8988T (cell line): ENCODE measurements at regions not wholly inside any gene's neighbourhood (a gene's known extent, or its start where the extent isn't known, plus 50 kb on each side); places are given as distances from the start of the nearest gene placed in this dataset.

Experiments
- DNase-seq: peaks from one replicate; pipeline ENCODE4 v3.0.0; 2011

DNA sequence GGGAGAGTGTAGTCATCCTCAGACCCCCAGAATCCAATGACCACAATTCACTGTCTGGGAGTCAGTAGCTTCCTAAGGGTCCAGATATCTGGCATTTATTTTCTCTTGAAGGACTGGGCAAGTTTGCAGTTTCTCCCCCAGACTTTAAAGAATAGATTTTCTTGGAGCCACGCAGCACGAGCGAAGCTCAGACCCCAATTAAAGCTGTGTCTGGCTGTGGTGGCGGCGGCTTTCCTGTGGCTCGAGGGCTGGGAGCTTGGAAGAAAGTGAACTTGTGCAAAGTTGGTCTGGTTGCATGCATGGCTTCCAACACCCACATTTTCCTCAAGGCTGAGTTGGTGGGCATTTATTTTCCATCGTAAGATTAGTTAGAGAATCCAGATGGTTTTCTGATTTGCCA lies 105.0 kb downstream of the ACKR3 start:
- DNase-seq: no peak

DNA sequence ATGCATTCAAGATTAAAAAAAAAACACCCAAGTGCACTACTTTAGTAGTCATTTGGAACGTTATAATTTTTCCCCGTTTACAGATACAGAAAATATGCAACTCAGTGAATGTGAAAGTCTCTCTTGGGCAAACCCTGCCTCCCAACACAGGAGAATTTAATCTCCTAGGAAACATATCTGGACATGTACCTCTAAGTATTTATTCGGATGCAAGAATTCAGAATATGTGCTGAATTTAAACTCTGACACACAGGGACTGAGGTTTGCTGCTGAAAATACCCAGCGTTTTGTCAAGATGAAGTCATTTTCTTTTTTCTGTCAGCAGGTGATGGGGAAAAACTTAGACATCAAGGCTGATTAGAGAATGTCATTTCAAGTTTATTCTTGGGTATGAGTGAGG lies 105.4 kb downstream of the ACKR3 start:
- no peak for DNase-seq

DNA sequence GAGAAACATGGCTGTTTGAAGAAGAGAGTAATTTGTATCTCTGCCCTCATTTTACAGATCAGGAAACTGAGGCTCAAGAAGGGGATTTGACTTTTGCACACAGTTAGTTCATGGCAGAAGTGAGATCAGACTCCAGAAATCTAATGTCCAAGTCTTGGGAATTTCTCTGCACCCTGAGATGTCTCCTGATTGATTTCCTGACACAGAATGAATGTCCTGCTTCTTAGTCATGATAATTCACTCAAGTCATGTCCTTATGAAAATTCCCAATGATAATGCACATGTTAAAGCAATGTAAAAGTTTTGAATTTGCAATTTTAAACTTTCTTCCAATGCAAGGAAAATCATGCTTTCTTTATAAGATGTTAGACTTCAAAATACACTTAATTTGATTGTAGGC lies 105.9 kb downstream of the ACKR3 start:
- no peak for DNase-seq

DNA sequence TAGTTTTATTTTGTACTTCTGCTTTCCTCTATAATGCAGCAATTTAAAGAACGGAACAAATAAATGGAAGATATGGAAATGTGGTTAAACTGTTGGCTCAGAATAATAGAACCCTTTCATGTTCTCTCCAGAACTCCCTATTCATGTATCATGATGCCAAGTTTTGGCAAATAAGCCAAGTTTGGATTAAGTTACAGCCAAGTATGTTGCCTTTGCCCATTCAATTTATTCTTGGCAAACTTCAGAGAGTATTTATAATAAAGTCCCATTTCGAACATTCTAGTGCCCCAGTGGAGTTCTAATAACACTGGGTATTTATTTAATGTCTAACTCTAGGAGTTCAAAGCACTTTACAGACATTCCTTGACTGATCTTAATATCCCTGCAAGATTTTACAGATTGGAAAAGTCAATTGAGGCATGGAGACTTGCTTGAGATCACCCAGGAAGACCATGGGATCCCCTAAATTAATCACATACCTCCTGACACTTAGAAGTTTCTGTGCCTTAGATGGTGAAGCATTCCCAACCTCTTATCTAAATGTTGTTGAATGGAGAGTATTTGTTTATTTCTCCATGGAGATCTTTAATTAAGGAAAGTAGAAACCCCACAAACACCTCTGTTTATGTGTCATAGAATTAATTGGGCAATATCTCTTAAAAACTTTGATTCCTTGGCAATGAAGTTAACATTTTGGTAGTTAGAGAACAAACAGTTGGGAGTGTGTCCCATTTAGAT lies 106.7 kb downstream of the ACKR3 start:
- no peak for DNase-seq

DNA sequence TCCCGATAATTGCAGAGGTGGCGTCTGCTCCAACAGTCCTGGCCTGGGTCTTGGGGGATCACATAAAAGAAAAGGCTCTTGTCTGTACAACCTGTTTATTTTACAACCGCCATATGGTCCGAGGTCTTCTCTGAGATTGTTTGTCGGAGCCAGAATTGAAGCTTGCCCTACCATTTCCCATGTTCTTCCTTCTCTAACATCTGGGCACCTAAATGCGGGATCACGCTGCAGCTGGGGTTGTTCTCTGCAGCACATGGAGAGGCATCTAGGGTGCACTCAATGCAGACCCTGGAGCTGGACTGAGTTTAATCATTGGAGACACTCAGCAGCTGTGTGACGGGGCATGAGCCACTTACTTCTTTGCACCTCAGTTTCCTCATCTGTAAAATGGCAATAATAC lies 107.7 kb downstream of the ACKR3 start:
- DNase-seq: no peak

DNA sequence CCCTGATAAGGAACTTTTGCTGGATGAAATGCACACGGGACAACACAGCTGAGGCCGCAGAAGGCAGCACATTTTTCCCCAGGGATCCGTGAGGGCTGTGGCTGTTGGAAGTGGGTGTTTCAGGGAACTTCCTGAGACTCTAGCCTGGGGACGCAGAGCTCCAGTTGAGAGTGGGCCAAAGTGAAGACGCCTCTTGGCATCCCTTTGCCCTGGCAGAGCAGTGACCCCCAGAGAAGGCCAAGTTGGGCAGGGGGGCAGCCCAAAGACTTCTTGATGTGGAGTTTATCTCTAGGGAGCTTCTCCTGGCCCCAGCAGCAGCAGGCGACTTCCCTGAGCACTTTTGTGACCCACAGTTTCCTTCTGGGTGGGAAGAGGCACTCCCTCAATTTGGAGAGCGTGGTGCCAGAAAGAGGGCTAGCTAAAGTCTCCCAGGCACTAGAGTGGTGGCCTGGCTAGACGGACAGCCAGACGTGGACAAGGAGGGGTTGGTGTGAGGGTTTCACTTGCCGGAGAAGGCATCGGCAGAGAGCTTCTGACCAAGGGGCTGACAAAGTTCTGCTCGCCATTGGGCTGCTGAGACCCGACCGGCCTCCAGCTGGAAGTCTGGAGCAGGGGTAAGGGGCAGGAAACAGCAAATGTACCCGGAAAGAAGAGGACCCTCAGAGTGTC lies 108.8 kb downstream of the ACKR3 start:
- no peak for DNase-seq

DNA sequence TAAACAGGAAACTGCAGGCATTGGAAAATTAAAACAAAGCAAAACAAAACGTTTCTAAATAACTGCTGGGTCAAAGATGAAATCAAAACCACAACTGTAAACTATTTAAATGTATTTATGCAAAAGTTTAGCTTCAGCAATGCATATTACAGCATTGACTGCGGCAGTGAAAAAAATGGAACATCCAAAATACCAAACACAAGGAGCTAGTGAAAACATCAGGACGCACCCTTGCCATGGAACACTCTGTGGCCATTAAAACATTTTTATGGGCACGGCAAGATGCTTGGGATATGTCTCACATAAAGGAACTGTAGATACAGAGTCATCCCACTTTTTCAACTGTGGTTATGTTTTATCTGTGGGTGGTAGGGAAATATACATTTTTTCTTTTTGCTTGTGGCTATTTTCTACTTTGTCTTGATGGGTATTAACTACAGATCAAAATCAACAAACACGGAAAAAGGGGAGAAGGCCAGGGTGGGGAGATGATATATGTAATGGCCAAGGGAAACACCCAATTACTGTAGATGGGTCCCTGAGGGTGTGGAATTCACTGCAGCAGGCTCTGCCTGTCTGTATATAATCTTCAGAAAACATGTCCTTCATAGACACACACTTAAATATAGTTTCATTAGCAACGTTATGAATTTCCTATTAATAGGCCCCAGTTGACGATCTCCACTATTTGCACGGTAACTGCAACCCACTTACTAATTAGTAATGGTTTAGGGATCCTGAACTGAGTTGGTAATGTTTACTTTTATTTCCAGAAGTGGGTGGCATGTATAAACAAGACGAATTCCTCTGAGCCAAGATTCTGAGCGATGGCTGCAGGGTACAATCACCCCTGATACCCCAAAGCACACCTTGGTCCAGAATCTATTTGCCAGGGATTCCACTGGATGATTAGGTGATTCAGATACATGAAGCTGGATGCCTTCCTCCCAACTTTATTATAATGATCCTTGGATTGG lies 110.5 kb downstream of the ACKR3 start:
- no peak for DNase-seq

DNA sequence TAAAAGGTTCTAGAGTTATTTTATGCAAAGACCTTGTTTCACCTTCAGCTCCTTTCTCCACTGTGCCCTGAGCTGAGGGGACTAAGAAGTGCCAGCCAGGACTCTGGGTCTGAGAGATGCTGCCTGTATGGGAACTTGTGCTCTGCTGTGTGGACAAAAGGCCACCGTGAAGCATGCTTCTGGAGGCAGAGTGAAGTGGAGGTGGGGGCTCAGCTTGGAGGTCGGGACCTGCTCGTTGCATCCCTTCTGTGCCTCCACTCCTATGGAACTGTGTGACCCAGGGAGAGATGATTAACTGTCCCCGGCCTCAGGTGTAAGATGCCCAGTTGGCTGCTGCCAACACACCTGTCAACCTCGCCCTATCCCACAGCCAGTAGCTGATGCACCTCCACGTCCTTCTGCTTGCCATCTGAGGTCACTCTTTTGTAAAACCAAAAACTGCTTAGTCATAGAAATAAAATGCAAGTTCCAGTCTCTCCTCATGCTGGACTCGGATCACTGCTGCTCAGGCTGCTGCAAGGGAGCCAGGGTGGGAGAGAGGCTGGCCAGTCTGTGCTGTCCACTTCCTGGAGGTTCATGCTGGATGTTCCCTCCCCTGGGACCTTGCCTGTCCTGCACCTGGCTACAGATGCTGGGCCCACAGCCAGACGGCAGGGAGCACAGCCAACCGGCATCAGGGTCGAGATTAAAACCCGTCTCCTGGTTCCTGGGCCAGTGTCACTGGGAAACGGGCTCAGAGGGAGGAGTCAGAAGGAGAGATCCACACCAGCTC lies 113.2 kb downstream of the ACKR3 start:
- DNase-seq: no peak

DNA sequence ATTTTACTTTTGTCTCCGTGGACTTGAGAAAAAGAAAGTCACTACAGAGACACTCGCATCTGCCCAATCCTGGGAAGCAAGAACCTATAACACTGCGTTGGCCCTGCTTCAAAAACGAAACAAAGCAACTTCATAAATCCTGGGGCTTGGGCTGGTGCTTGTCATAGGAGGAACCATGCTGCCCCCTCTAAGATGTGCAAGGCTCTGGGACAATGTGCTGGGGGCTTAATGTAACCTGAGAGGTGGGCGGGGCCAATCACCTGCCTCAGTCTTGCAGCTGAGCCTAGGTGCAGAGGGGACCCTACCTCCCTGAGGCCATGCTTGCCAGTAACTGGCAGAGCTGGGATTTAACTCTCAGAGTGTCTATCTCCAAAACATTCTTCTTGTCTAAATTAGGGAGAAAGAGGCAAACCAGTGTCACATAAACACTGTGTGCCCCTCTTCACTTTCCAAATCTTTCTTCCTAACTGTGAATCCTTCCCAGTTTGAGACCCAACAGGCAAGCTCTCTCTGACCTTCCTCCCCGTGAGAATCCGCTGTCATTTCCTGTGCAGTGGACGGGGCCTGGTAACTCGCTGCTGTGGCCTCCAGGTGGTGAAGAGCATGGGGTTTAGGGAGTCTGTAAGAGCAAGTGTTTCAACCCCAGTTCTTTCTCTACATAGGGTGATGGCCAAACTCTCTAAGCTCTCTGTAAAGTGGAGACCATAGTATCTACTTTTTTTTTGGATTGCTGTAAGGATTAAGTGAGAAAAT lies 115.1 kb downstream of the ACKR3 start:
- DNase-seq: no peak

DNA sequence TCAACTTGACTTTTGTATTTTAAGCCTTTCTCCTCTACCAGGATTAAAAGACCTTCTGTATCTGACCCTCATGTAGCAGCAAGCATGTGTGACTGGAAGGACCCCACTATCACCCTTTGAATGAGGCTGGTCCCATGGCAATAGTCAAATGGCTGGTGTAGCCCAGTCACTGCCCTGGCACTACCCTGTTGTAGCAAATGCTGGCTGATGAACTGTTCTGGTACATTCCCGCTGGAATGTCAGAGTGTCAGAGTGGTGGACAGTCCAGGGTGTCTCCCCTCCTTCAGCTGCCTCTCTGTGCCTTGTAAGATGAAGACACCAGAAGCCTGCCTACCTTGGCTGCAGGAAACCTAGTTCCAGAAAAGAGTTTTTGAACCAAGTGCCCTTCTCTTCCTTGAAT lies 115.7 kb downstream of the ACKR3 start:
- DNase-seq: no peak

DNA sequence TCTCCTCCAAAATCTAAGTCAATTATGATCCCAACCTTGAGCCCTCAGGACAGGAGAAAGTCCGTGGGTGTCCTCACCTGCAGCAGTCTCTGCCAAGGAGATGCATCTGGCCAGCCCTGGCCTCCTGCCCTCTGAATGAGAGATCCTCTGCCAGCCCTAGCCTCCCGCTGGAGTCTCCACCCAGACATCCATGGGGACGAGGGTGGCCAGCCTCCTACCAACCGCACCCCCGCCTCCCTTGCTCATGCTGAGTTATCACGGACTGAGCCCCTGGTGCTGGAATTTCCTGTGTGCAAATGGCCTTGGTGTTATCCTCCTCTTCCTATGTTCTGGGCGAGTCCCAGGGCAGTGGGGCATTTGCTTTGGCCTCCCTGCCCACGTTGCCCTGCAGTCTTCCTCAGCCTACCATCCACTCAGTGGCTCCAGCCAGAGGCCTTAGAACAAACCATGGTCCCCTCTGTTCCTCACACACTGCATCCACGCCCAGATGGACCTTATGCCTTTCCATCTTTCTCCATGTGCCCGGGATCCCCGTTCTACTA lies 116.4 kb downstream of the ACKR3 start:
- DNase-seq: no peak

DNA sequence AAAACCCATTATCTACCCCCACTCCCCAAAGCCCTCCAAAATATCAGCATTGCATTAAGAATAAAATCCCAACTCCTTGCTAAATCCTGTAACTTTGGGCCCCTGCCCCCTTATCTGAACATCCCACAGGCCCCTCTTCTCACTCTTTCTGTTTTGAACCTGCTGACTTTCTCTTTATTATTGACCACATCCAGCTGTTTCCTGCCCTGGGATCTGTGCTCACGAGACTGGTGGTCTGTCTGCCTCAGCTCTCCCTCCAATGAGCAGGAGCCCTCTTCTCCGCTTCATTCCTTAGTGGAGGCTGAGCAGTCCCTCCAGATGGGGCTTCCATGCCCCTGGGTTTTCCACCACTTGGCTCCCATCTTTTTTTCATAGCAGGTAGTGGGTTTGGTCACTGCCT lies 116.9 kb downstream of the ACKR3 start:
- no peak for DNase-seq

DNA sequence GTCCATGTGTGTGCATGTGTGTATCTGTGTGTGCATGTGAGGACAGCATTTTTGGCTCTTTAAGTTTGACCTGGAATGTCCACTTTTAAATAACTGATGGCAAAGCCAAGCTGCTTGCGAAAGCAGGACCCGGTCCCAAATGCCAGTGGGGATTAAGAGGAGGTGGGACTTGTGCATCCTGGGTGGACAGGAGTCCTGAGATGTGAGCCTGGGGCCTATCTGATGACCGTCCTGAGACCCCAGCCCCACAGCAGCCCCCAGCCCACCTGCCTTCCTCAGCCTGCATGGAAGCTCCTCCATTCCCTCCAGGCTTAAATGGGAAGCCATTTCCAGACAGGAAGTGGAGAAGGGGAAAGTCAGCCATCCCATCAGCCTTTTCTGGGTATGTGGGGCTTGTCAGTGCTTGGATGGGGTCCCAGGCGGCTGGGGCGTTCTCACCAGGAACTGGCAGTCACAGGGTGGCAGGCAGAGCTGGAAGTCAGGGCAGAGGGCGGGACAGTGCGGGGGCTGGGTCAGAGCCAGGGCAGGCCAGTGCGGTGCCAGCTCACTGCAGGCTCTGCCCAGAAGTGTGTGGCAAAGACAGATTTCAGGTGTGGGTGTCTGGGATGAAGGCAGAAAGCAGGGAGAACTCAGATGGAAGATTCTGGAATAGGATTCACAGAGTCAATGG lies 117.8 kb downstream of the ACKR3 start:
- no peak for DNase-seq

DNA sequence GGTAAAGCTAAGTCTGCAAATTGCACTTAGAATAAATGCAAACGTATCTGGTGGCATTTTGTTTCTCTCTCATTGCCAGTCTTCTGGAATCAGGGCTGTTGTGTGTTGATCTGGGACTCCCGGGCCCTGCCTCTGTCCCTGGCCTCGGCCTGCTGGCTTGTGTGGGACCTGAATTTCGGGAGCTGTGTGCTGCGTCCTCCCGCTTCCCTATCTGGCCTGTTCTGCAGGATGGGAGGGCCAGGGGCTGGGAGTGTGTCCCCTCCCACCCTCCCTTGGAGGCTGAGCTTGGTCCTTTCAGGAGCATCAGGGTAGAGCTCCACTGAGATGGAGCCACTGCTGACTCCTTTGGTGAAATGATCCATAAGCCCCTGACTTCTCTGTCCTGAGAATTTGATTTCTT lies 118.5 kb downstream of the ACKR3 start:
- DNase-seq: no peak

DNA sequence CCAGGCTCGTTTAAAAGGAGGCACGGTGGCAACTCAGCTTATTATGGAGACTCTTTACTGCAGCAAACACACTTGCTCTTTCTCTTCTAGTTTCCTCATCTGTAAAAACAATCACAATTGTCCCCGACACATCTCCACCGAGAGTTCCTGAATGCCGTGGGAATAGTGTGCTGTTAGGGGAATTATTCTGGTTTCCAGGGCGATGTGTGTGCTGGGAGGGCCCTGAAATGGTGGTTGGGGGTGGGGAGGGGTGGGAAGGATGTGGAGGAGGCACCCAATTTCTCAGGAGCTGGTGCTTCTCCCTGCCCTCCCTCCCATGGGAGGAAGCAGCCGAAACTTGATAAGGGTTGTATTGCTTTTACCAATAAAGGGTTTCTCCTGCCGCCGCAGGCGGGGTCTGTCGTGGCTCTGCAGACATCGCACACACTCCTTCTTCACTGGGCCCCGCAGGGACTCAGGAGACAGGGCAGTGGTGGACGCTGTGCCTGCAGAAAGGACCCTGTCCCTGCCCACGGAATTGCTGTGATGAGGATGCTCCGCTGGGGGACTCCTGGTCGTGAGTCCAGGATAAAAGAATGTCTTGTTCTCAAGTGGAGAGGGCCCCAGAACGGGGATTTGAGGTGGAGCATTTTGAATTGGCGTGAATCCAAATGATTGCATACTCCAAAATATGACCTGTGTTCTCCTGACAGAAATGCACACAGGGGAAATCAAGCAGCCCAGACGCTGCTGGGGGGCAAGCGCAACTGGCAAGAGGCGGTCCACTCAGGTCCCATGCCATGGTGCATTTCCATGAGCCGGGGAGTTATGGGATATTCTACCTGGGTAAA lies 119.2 kb downstream of the ACKR3 start:
- no peak for DNase-seq

DNA sequence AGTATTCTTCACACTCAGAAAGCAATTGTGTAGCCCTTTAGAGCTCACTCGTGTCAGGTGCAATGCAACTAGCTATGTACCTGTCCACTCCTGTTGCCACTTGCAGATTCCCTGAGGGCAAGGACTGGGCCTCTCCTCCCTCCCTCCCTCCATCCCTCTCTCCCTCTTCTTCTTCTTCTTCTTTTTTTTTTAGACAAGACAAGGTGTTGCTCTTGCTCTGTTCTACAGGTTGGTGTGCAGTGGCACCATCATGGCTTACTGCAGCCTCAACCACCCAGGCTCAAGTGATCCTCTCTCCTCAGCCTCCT lies 119.7 kb downstream of the ACKR3 start:
- DNase-seq: no peak

DNA sequence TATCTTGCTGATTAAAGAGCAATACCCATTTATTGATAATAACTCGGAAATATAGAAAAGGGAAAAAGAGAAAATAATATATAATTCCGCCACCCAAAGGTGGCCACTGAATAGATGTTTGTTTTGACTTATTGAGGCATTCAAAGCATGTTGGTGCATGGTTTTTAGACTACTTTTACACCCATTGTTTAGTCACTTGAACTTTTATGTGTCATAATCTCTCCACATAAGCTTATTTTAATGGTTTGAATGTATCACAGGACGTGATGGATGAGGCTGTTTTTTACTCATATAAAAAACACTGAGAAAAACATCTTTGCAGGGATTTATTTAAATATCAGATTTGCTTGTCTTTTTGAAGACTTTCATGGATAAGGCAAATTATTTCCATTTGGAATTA lies 120.4 kb downstream of the ACKR3 start:
- no peak for DNase-seq

DNA sequence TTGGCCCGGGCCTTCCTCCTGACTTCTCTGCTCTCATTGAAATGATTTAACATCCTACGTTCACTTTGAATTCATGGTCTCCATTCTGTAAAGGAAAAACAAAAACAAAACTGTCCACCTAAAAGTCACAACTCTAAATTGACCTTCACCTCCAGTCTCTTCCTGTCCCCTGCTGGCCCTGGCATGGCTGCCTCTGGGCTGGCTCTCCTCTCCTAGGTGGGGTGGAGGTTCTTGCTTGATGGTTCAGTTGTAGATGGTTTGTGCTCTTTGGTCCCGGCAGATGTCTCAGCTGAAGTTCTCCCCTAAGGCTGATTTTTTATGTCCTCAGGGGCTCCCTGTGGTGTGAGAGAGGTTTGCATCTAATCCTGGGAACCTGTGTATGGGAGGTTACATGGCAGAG lies 121.1 kb downstream of the ACKR3 start:
- DNase-seq: no peak

DNA sequence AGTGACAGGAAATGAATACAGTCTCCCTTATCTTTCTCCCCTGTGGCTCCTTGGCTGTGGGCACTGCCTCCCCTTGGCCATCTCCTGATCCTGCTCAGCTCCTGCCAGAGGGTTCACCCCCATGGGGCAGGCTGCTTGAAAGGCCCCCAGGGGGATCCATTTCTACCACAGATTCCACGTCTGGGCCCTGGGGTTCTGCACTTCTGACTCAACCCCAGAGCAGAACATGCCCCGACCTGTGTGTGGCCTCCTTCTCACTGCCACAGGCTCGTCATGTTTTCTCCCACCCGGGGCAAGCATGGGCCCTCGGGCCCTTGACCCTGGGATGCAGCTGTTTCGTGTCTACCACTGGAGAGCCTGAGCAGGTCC lies 122.2 kb downstream of the ACKR3 start:
- no peak for DNase-seq

DNA sequence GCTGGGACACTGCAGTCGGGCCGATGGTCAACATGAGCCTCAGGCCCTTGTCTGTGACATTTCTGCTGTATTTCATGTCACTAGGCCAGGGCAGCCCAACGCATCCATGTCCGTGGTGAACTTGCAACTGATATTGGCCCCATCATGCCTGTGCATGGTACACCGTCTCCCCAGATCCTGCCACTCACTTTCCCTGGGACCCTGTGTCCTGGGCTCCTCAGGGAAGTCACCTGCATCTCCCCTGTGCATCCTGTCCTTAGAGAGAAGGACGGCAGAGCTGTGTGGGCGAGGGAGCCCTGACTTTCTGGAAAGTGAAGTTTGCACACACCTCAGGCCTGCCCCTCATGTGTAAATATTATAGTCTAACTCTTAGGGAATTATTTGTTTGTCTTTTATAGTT lies 123.3 kb downstream of the ACKR3 start:
- DNase-seq: no peak

DNA sequence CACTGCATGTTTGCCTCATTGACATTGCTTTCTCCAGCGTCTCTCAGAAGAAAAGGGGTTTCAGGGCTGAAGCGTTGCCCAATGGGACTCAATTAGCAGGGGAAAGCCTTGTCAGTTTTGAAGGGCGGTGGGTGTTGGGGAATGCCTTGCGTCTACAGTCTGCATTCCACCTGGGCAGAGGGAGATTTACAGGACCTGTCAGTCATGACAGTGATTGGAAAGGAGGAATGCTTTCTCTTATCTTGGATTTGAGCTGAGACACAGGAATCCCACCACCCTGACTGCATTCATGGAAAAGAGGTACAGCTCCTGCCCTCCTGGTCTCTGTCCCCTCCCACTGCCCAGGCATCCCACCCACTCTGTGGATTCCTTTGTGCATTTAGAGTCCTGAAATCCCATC lies 123.9 kb downstream of the ACKR3 start:
- DNase-seq: no peak
